Effector memory CD8-positive, alpha-beta T cell (primary cell): ENCODE measurements at regions not wholly inside any gene's neighbourhood (a gene's known extent, or its start where the extent isn't known, plus 50 kb on each side); places are given as distances from the start of the nearest gene placed in this dataset.

Experiments
- ATAC-seq: fragments of 150-1000 bp; cut with Tn5 transposase; replicated peaks from 2 replicates; pipeline ENCODE4 v1.10.0; 2021; ENCODE audit warnings: mild to moderate bottlenecking, moderate library complexity
- DNase-seq, 3 experiments: peaks; one replicate each; pipeline ENCODE4 v3.0.0; 2021
- H3K27ac Mint-ChIP-seq, 2 donors: one replicate each; pipeline ENCODE4 v1.8.0; 2022; ENCODE audit warnings: mild to moderate bottlenecking in 2 of 2, mixed read lengths in 2 of 2, moderate library complexity in 2 of 2
- H3K27me3 Mint-ChIP-seq, 2 donors: one replicate each; pipeline ENCODE4 v1.8.0; 2022; ENCODE audit warnings: mixed read lengths in 2 of 2
- H3K36me3 Mint-ChIP-seq: one replicate; pipeline ENCODE4 v1.8.0; 2022; ENCODE audit warnings: mild to moderate bottlenecking, moderate library complexity, mixed read lengths; ENCODE audit not compliant: insufficient read depth
- H3K4me1 Mint-ChIP-seq, 2 donors: one replicate each; pipeline ENCODE4 v1.8.0; 2022; ENCODE audit warnings: low read depth in 2 of 2, mixed read lengths in 2 of 2
- H3K4me3 Mint-ChIP-seq, 2 donors: one replicate each; pipeline ENCODE4 v1.8.0; 2022; ENCODE audit warnings: mild to moderate bottlenecking in 2 of 2, mixed read lengths in 2 of 2, moderate library complexity in 2 of 2
- H3K9me3 Mint-ChIP-seq, 2 donors: one replicate each; pipeline ENCODE4 v1.8.0; 2022; ENCODE audit warnings: mixed read lengths in 2 of 2

GRCh38 chr12:92516277-92516600 lies 186.6 kb upstream of the PLEKHG7 start:
- no peak for DNase-seq
- H3K4me3 Mint-ChIP-seq = no peak overlapping the region
- H3K27ac Mint-ChIP-seq = no peak overlapping the region
- H3K9me3 Mint-ChIP-seq = peaks cover 0 to 2% of the 10 kb centered on the region in 2 donors
- no peaks in the 10 kb centered on the region for H3K27me3 Mint-ChIP-seq
- H3K4me1 Mint-ChIP-seq = peaks cover 0 to 6% of the 10 kb centered on the region in 2 donors
- H3K36me3 Mint-ChIP-seq = no peaks in the 10 kb centered on the region
- ATAC-seq = no peak

DNA sequence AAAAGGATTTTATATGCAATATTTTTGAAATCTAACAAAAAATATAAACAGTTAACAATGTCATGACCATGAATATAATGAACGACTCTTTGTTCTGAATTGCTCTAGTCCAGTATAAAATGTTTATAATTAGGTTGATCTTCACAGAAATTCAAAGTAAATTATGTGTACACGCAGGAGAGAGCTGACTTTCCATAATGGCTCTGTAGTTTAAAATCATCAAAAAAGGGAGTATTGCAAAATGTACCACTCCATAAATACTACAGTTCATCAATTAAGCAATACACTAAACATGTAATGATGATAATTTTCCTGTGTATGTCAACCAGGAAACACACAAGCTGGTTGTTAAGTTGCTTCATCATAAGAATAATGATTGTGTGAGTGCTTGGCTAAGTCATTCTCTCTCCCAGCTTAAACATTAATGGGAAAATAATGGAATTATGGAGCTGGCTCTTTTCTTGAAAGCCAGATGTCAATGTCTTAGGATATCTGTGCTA lies 189.5 kb upstream of the PLEKHG7 start:
- Mint-ChIP-seq H3K27ac (no peak overlapping the region), H3K9me3 (peaks cover 0 to 1% of the 10 kb centered on the region in 2 donors), H3K4me1 (peaks cover 0 to 8% of the 10 kb centered on the region in 2 donors), H3K27me3 (no peaks in the 10 kb centered on the region), H3K4me3 (no peak overlapping the region), H3K36me3 (no peaks in the 10 kb centered on the region)
- ATAC-seq (no peak), DNase-seq (no peak)

GRCh38 chr12:92511786-92512185 lies 191.0 kb upstream of the PLEKHG7 start:
- Mint-ChIP-seq H3K36me3 (no peaks in the 10 kb centered on the region), H3K27me3 (no peaks in the 10 kb centered on the region), H3K27ac (no peak overlapping the region), H3K4me1 (peaks cover 0 to 12% of the 10 kb centered on the region in 2 donors), H3K4me3 (no peak overlapping the region), H3K9me3 (peaks cover 0 to 1% of the 10 kb centered on the region in 2 donors)
- DNase-seq = no peak
- ATAC-seq = no peak

GRCh38 chr12:92509156-92509738 lies 193.5 kb upstream of the PLEKHG7 start:
- Mint-ChIP-seq H3K27ac (no peak overlapping the region), H3K4me3 (no peak overlapping the region), H3K9me3 (peaks cover 0 to 1% of the 10 kb centered on the region in 2 donors), H3K36me3 (peaks cover 6% of the 10 kb centered on the region), H3K4me1 (peaks cover 10 to 23% of the 10 kb centered on the region in 2 donors), H3K27me3 (no peaks in the 10 kb centered on the region)
- ATAC-seq (no peak), DNase-seq (no peak)

DNA sequence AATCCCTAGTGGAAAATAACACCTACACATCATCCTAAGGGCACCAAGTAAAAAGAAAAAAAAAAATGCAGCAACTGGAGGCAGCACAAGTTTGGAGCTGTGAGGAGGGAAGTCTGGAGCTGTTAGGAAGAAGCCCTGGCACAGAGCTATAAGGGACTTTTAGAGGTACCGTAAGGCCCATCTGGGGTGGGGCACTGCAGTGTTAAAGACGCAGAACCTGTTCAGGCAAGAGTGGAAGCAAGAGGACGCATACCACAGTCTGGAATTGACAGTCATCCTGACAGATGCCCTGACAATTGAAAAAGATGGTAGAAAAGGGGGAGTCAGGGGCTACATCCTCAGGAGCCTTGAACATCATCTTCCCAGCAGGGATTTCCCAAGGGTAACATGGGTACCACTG lies 195.9 kb upstream of the PLEKHG7 start:
- H3K9me3 Mint-ChIP-seq = peaks cover 0 to 1% of the 10 kb centered on the region in 2 donors
- peak overlapping the region in 1 of 2 donors; percentile 97 for H3K27ac Mint-ChIP-seq
- H3K27me3 Mint-ChIP-seq = no peaks in the 10 kb centered on the region
- ATAC-seq (no peak), DNase-seq (no peak)
- peaks cover 6% of the 10 kb centered on the region for H3K36me3 Mint-ChIP-seq
- peaks cover 21 to 34% of the 10 kb centered on the region in 2 donors for H3K4me1 Mint-ChIP-seq
- H3K4me3 Mint-ChIP-seq = no peak overlapping the region

DNA sequence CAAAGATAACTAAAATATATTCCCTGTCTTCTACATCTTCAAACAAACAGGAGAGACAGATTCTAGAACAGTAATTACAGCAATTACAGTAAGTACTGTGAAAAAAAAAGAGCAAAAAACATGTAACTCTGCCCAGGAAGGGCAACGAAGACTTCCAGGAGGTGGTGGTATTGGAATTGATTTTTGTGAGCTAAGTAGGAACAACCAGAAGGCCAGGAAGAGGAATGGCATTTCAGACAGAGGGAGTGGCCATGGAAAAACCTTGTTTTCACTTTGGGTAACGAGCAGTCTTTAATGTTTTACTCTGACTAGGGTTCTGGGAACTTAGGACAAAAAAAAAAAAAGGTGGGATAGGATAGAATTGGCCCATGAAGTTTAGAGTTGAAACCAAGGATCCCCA lies 196.3 kb upstream of the PLEKHG7 start:
- Mint-ChIP-seq H3K27ac (peak overlapping the region; percentile 86 to 97), H3K4me3 (peak overlapping the region; percentile 81 to 83), H3K27me3 (no peaks in the 10 kb centered on the region), H3K36me3 (peaks cover 6% of the 10 kb centered on the region), H3K9me3 (peaks cover 0 to 1% of the 10 kb centered on the region in 2 donors), H3K4me1 (peaks cover 21 to 34% of the 10 kb centered on the region in 2 donors)
- ATAC-seq = no peak
- no peak for DNase-seq

DNA sequence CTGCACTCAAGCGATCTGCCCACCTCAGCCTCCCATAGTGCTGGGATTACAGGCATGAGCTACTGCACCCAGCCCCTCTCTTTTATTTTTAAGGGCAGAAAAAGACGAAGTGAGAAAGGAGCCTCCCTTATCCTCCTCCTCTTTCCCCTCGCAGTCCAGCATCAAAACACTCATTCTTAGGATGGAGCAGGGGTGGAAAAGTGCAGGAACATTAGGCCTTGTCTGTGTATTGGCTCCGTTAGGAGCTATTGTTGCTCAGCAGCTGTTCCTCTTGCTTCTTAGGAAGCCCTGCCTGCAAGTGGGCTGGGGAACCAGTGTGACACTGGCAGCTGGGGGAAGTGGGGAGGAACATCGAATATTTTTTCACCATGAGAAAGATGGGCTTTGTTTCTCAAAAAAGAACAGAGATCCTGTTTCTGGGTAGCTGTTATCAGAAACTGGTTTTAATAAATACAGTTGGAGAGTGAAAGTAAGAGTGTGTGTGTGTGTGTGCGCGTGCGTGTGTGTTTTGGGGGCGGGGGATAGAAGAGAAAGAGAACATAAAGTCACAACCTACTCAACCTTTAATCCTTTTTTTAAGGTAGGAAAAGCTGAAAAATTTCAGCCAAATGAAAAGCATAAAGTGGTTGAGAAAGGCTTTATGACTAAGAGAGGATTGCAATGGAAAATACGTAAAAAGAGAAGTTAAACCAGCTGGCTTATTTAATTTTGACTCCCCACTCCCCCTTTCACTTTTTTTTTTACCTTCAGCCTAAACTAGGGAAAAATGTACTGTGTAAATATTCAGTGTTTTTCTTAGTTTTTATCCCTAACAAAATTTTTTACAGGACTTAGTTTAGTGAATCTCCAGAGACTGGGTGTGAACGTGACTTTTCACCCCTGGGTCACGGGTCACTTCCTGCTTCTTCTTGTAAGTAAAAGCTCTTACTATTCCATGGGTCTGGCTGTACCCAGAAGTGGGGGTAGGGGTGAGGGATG lies 197.2 kb upstream of the PLEKHG7 start:
- H3K9me3 Mint-ChIP-seq = peaks cover 0 to 1% of the 10 kb centered on the region in 2 donors
- peak overlapping the region; percentile 86 to 97 for H3K27ac Mint-ChIP-seq
- H3K4me1 Mint-ChIP-seq = peaks cover 21 to 34% of the 10 kb centered on the region in 2 donors
- ATAC-seq (peak; percentile 73), DNase-seq (peak; percentile 6 to 27 (median 9))
- peak overlapping the region; percentile 81 to 83 for H3K4me3 Mint-ChIP-seq
- peaks cover 6% of the 10 kb centered on the region for H3K36me3 Mint-ChIP-seq
- H3K27me3 Mint-ChIP-seq = no peaks in the 10 kb centered on the region

GRCh38 chr12:92504594-92504981 lies 198.2 kb upstream of the PLEKHG7 start:
- Mint-ChIP-seq H3K36me3 (peaks cover 6% of the 10 kb centered on the region), H3K4me1 (peaks cover 21 to 34% of the 10 kb centered on the region in 2 donors), H3K9me3 (no peaks in the 10 kb centered on the region), H3K4me3 (no peak overlapping the region), H3K27ac (peak overlapping the region; percentile 12 to 86), H3K27me3 (no peaks in the 10 kb centered on the region)
- DNase-seq = no peak
- no peak for ATAC-seq

DNA sequence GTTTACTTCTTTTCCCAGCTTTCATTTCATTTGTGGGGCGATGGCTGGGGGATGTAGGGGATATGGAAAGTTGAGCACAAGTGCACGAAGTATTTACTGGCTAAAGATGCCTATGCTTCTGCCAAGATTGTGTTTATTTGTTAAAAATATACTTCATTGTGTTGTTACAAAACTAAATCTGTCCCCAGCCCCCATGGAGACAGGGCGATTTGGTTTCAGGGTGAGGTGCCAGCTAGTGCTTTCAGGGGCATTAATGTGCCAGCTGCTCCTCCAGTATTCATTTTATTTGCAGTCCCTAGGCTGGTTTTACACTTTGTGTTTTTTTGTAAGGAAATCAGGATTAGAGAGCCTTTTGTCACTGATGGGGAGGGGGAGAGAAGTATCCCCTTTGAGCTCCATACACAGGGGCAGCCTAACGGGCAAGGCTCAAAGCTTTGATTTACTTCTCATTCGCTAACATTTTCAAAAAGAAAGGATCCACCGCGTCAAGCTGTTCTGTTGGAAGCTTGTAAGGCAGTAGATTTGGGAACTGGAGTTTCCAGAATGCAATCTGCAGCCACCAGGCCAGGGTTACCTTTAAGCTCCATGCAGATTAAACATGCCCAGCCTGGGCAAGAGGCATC lies 198.7 kb upstream of the PLEKHG7 start:
- Mint-ChIP-seq H3K4me1 (peaks cover 21 to 34% of the 10 kb centered on the region in 2 donors), H3K27me3 (no peaks in the 10 kb centered on the region), H3K36me3 (peaks cover 6% of the 10 kb centered on the region), H3K4me3 (no peak overlapping the region), H3K27ac (peak overlapping the region in 1 of 2 donors; percentile 71), H3K9me3 (no peaks in the 10 kb centered on the region)
- DNase-seq (no peak), ATAC-seq (no peak)

- Mint-ChIP-seq H3K4me1 (peaks cover 21 to 33% of the 10 kb centered on the region in 2 donors), H3K27ac (peak overlapping the region; percentile 71 to 76), H3K36me3 (peaks cover 6% of the 10 kb centered on the region), H3K27me3 (no peaks in the 10 kb centered on the region), H3K9me3 (no peaks in the 10 kb centered on the region), H3K4me3 (peak overlapping the region in 1 of 2 donors; percentile 25)
- DNase-seq (no peak), ATAC-seq (no peak)
Measured at GRCh38 chr12:92503029-92503931, 199.5 kb upstream of the PLEKHG7 start.

- H3K27ac Mint-ChIP-seq = peak overlapping the region; percentile 71 to 76
- H3K4me1 Mint-ChIP-seq = peaks cover 21 to 30% of the 10 kb centered on the region in 2 donors
- no peaks in the 10 kb centered on the region for H3K9me3 Mint-ChIP-seq
- H3K4me3 Mint-ChIP-seq = peak overlapping the region; percentile 25 to 38
- DNase-seq (no peak), ATAC-seq (peak; percentile 51)
- peaks cover 6% of the 10 kb centered on the region for H3K36me3 Mint-ChIP-seq
- H3K27me3 Mint-ChIP-seq = no peaks in the 10 kb centered on the region
Measured at GRCh38 chr12:92502417-92503028, 200.3 kb upstream of the PLEKHG7 start.

DNA sequence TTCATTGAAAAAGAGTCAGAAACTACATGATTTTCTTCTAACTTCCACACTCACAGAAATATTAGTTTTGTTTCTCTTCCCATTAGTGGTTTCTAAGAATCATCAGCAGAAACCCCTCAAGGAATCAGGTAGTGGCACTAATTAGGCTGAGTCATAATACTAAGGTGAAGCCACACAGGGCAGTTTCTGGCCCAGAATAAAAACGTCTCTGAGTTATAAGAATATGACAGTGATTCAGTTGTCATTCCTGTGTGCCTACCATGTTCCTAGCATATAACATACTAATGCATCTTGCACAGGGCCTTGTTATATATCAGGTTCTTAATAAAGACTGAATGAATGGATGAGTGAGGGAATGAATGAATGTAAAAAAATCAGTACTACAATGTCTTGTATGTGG lies 206.0 kb upstream of the PLEKHG7 start:
- Mint-ChIP-seq H3K27me3 (no peaks in the 10 kb centered on the region), H3K27ac (no peak overlapping the region), H3K4me3 (no peak overlapping the region), H3K36me3 (no peaks in the 10 kb centered on the region), H3K4me1 (no peaks in the 10 kb centered on the region), H3K9me3 (peaks cover 0 to 3% of the 10 kb centered on the region in 2 donors)
- ATAC-seq (no peak), DNase-seq (no peak)
